MM.1S (cell line): ENCODE measurements at regions not wholly inside any gene's neighbourhood (a gene's known extent, or its start where the extent isn't known, plus 50 kb on each side); places are given as distances from the start of the nearest gene placed in this dataset.
"Not testable (repeated sequence)": the region's sequence is repeated elsewhere in the genome, so short reads cannot be mapped to it uniquely, and the experiment has no call there.

Source experiments
- CTCF ChIP-seq: fragments of 300-600 bp; sonication (generic); IDR thresholded peaks from 2 replicates; pipeline ENCODE4 v1.5.1; 2016; ENCODE audit warnings: antibody characterized with exemption, low read length, mixed read lengths
- EZH2 ChIP-seq: fragments of 300-600 bp; sonication (generic); optimal IDR thresholded peaks from 2 replicates; pipeline ENCODE3; 2017; ENCODE audit warnings: low read depth, mild to moderate bottlenecking, antibody characterized with exemption, low read length, mixed read lengths
- EZH2phosphoT487 ChIP-seq: fragments of 300-600 bp; sonication (generic); IDR thresholded peaks from 2 replicates; pipeline ENCODE4 v1.6.1; 2018; ENCODE audit warnings: antibody characterized with exemption, low read length

GRCh38 chr10:52403801-52404200, 89.7 kb downstream of the DKK1 start:
- TF ChIP-seq EZH2, CTCF, EZH2phosphoT487: not testable (repeated sequence)
